Putamen (tissue), 1 donor: ENCODE measurements at regions not wholly inside any gene's neighbourhood (a gene's known extent, or its start where the extent isn't known, plus 50 kb on each side); places are given as distances from the start of the nearest gene placed in this dataset.
"Not testable (repeated sequence)": the region's sequence is repeated elsewhere in the genome, so short reads cannot be mapped to it uniquely, and the experiment has no call there.

Experiments
- DNase-seq: peaks from one replicate; pipeline ENCODE4 v3.0.0-alpha.2; 2016; ENCODE audit warnings: low spot score

- no peak for DNase-seq
Measured at GRCh38 chr12:125493704-125494308, 428.6 kb downstream of the AACS start.

- no peak for DNase-seq
Measured at GRCh38 chr12:125503128-125503527, 437.9 kb downstream of the AACS start.

GRCh38 chr12:125509195-125509594 is 444.0 kb downstream of the AACS start:
- DNase-seq: no peak

GRCh38 chr12:125512541-125513298 is 447.5 kb downstream of the AACS start:
- DNase-seq: no peak

GRCh38 chr12:125515887-125516286 is 450.7 kb downstream of the AACS start:
- DNase-seq: no peak

GRCh38 chr12:125518074-125518473 is 452.8 kb downstream of the AACS start:
- no peak for DNase-seq

GRCh38 chr12:125519026-125519651 is 453.9 kb downstream of the AACS start:
- no peak for DNase-seq

GRCh38 chr12:125525879-125526278 is 460.6 kb downstream of the AACS start:
- DNase-seq: no peak

GRCh38 chr12:125528281-125528680 is 463.0 kb downstream of the AACS start:
- DNase-seq: peak; percentile 93

GRCh38 chr12:125530201-125530600 is 465.0 kb downstream of the AACS start:
- no peak for DNase-seq

GRCh38 chr12:125530876-125531275 is 465.6 kb downstream of the AACS start:
- no peak for DNase-seq

- DNase-seq: no peak
Measured at GRCh38 chr12:125531574-125531973, 466.3 kb downstream of the AACS start.

- peak; percentile 54 for DNase-seq
Measured at GRCh38 chr12:125533434-125534029, 468.3 kb downstream of the AACS start.

GRCh38 chr12:125538401-125539199 is 473.4 kb downstream of the AACS start:
- DNase-seq: no peak

- no peak for DNase-seq
Measured at GRCh38 chr12:125540580-125541204, 475.5 kb downstream of the AACS start.

- DNase-seq: no peak
Measured at GRCh38 chr12:125544960-125545359, 479.7 kb downstream of the AACS start.

GRCh38 chr12:125549171-125549570 is 483.9 kb downstream of the AACS start:
- peak; percentile 62 for DNase-seq

- no peak for DNase-seq
Measured at GRCh38 chr12:125549836-125550235, 484.6 kb downstream of the AACS start.

- no peak for DNase-seq
Measured at GRCh38 chr12:125552295-125552694, 487.1 kb downstream of the AACS start.

GRCh38 chr12:125561008-125561407 is 495.8 kb downstream of the AACS start:
- DNase-seq: not testable (repeated sequence)

- peak; percentile 37 for DNase-seq
Measured at GRCh38 chr12:125564753-125565152, 499.5 kb downstream of the AACS start.

- no peak for DNase-seq
Measured at GRCh38 chr12:125567581-125567980, 502.3 kb downstream of the AACS start.
